IMR-90 (cell line): ENCODE measurements at regions not wholly inside any gene's neighbourhood (a gene's known extent, or its start where the extent isn't known, plus 50 kb on each side); places are given as distances from the start of the nearest gene placed in this dataset.

Source experiments
- ATAC-seq: fragments of 200-7000 bp; cut with Tn5 transposase; 2 replicates; pipeline ENCODE4 v1.9.1; 2020; ENCODE audit warnings: low read depth, mild to moderate bottlenecking, moderate library complexity
- BruUV-seq: library from RNA; stranded (reverse); fragments of 400-500 nt; replicated peaks from 2 replicates; lab custom pipeline; 2021; lab: Mats Ljungman, UMichigan
- CTCF ChIA-PET: fragments of 300-600 bp; formaldehyde crosslinking; extraction: SDS; loops from one replicate; lab custom pipeline; 2021; ENCODE audit warnings: antibody characterized with exemption; lab: Yijun Ruan, JAX
- POLR2A ChIA-PET: fragments of 300-600 bp; sonication (Branson Sonifier 250); formaldehyde crosslinking; loops from one replicate; lab custom pipeline; 2022; ENCODE audit warnings: antibody characterized with exemption; ENCODE audit not compliant: unreplicated experiment; lab: Charles Lee
- DNase-seq: peaks from one replicate; pipeline ENCODE4 v3.0.0; 2013
- H2AFZ ChIP-seq: replicated peaks from 2 replicates; pipeline ENCODE3; 2013; ENCODE audit warnings: low read length, mild to moderate bottlenecking; ENCODE audit not compliant: poor library complexity
- H2AK5ac ChIP-seq: 2 replicates; pipeline ENCODE4 v1.6.1; 2013; ENCODE audit warnings: low read depth, low read length, inconsistent platforms
- H2AK9ac ChIP-seq: replicated peaks from 2 replicates; pipeline ENCODE3; 2013; ENCODE audit warnings: mild to moderate bottlenecking, low read depth, low read length, moderate library complexity; ENCODE audit not compliant: poor library complexity
- H2BK120ac ChIP-seq: 2 replicates; pipeline ENCODE4 v1.6.1; 2013; ENCODE audit warnings: low read depth, low read length, inconsistent platforms
- H2BK15ac ChIP-seq: 3 replicates; pipeline ENCODE4 v1.6.1; 2013; ENCODE audit warnings: low read depth, low read length, inconsistent platforms
- H2BK20ac ChIP-seq: 2 replicates; pipeline ENCODE4 v1.6.1; 2013; ENCODE audit warnings: low read depth, mild to moderate bottlenecking, inconsistent platforms, low read length, moderate library complexity
- H2BK5ac ChIP-seq: 2 replicates; pipeline ENCODE4 v1.6.1; 2013; ENCODE audit warnings: mild to moderate bottlenecking, low read depth, low read length, inconsistent platforms; ENCODE audit not compliant: poor library complexity, severe bottlenecking
- H3K14ac ChIP-seq: replicated peaks from 2 replicates; pipeline ENCODE4 v1.6.1; 2013; ENCODE audit warnings: low read depth, low read length, inconsistent platforms
- H3K18ac ChIP-seq: 2 replicates; pipeline ENCODE4 v1.6.1; 2013; ENCODE audit warnings: low read depth, low read length, control low read depth
- H3K23ac ChIP-seq: 2 replicates; pipeline ENCODE4 v1.6.1; 2013; ENCODE audit warnings: low read depth, low read length, inconsistent platforms
- H3K27ac ChIP-seq: 2 replicates; pipeline ENCODE4 v1.5.1; 2013; ENCODE audit warnings: mild to moderate bottlenecking, control low read depth, low read length; ENCODE audit not compliant: insufficient read depth
- H3K27me3 ChIP-seq: 2 replicates; pipeline ENCODE4 v1.6.1; 2013; ENCODE audit warnings: low read length; ENCODE audit not compliant: control insufficient read depth, insufficient read depth
- H3K36me3 ChIP-seq: 2 replicates; pipeline ENCODE4 v1.6.1; 2013; ENCODE audit warnings: low read length, mixed read lengths; ENCODE audit not compliant: control insufficient read depth, insufficient read depth
- H3K4ac ChIP-seq: 2 replicates; pipeline ENCODE4 v1.6.1; 2013; ENCODE audit warnings: low read depth, low read length, inconsistent platforms
- H3K4me1 ChIP-seq: 2 replicates; pipeline ENCODE4 v1.6.1; 2013; ENCODE audit warnings: low read length, mixed read lengths; ENCODE audit not compliant: control insufficient read depth, insufficient read depth
- H3K4me2 ChIP-seq: 2 replicates; pipeline ENCODE4 v1.6.1; 2013; ENCODE audit warnings: low read depth, mild to moderate bottlenecking, control low read depth, low read length, moderate library complexity
- H3K4me3 ChIP-seq: 2 replicates; pipeline ENCODE4 v1.5.1; 2013; ENCODE audit warnings: low read depth, mild to moderate bottlenecking, control low read depth, low read length, moderate library complexity; ENCODE audit not compliant: insufficient read depth
- H3K56ac ChIP-seq: 2 replicates; pipeline ENCODE4 v1.6.1; 2013; ENCODE audit warnings: low read length, inconsistent platforms; ENCODE audit not compliant: insufficient read depth; ENCODE audit errors: extremely low read depth
- H3K79me1 ChIP-seq, 2 experiments: 2 replicates each; pipeline ENCODE4 v1.6.1; 2013; ENCODE audit warnings: low read length in 2 of 2, inconsistent platforms in 1 of 2, low read depth in 1 of 2
- H3K9ac ChIP-seq: 2 replicates; pipeline ENCODE4 v1.6.1; 2013; ENCODE audit warnings: low read depth, low read length, control low read depth
- H3K9me1 ChIP-seq: 2 replicates; pipeline ENCODE4 v1.6.1; 2013; ENCODE audit warnings: low read length, inconsistent platforms; ENCODE audit not compliant: insufficient read depth
- H3K9me3 ChIP-seq: 2 replicates; pipeline ENCODE4 v1.6.1; 2013; ENCODE audit warnings: low read length; ENCODE audit not compliant: control insufficient read depth, insufficient read depth
- H4K20me1 ChIP-seq: 2 replicates; pipeline ENCODE4 v1.6.1; 2013; ENCODE audit warnings: low read length, inconsistent platforms; ENCODE audit not compliant: insufficient read depth
- H4K5ac ChIP-seq: 2 replicates; pipeline ENCODE4 v1.6.1; 2013; ENCODE audit warnings: mild to moderate bottlenecking, low read depth, low read length, control low read depth
- H4K8ac ChIP-seq, 2 experiments: 2 replicates each; pipeline ENCODE4 v1.6.1; 2013; ENCODE audit warnings: low read depth in 2 of 2, low read length in 2 of 2, control low read depth in 1 of 2, inconsistent platforms in 1 of 2
- H4K91ac ChIP-seq: 2 replicates; pipeline ENCODE4 v1.6.1; 2013; ENCODE audit warnings: low read depth, low read length, inconsistent platforms; ENCODE audit not compliant: insufficient read depth
- BHLHE40 ChIP-seq: fragments of 150-350 bp; IDR thresholded peaks from 2 replicates; pipeline ENCODE4 v1.6.1; 2016; ENCODE audit warnings: mild to moderate bottlenecking, low read depth, low read length
- CEBPB ChIP-seq: IDR thresholded peaks from 2 replicates; pipeline ENCODE4 v1.6.1; 2012; ENCODE audit warnings: low read depth, low read length, improper control_type of control experiment
- CHD1 ChIP-seq: IDR thresholded peaks from 2 replicates; pipeline ENCODE4 v1.6.1; 2012; ENCODE audit warnings: low read depth, low read length, improper control_type of control experiment
- CTCF ChIP-seq: conservative IDR thresholded peaks from 2 replicates; pipeline ENCODE4 v1.5.1; 2012; ENCODE audit warnings: mild to moderate bottlenecking, low read depth, low read length, improper control_type of control experiment
- FOS ChIP-seq: fragments of 150-350 bp; IDR thresholded peaks from 2 replicates; pipeline ENCODE4 v1.6.1; 2016; ENCODE audit warnings: low read depth, low read length
- MAZ ChIP-seq: IDR thresholded peaks from 2 replicates; pipeline ENCODE4 v1.6.1; 2012; ENCODE audit warnings: low read depth, mild to moderate bottlenecking, low read length, improper control_type of control experiment, moderate library complexity, borderline replicate concordance
- MXI1 ChIP-seq: IDR thresholded peaks from 2 replicates; pipeline ENCODE4 v1.6.1; 2012; ENCODE audit warnings: low read depth, mild to moderate bottlenecking, low read length, moderate library complexity, borderline replicate concordance
- NFE2L2 ChIP-seq: fragments of 150-350 bp; IDR thresholded peaks from 2 replicates; pipeline ENCODE4 v1.6.1; 2016; ENCODE audit warnings: low read depth, mild to moderate bottlenecking, low read length
- POLR2A ChIP-seq: IDR thresholded peaks from 2 replicates; pipeline ENCODE4 v1.6.1; 2012; ENCODE audit warnings: mild to moderate bottlenecking, low read depth, low read length
- RAD21 ChIP-seq: IDR thresholded peaks from 2 replicates; pipeline ENCODE4 v1.6.1; 2012; ENCODE audit warnings: low read length, improper control_type of control experiment
- RCOR1 ChIP-seq: IDR thresholded peaks from 2 replicates; pipeline ENCODE4 v1.6.1; 2012; ENCODE audit warnings: mild to moderate bottlenecking, low read length, improper control_type of control experiment; ENCODE audit not compliant: insufficient replicate concordance
- RFX5 ChIP-seq: IDR thresholded peaks from 2 replicates; pipeline ENCODE4 v1.8.0; 2012; ENCODE audit warnings: low read depth, mild to moderate bottlenecking, low read length, moderate library complexity
- SMC3 ChIP-seq: fragments of 150-350 bp; IDR thresholded peaks from 2 replicates; pipeline ENCODE4 v1.6.1; 2016; ENCODE audit warnings: low read depth, mild to moderate bottlenecking, antibody characterized with exemption, low read length, moderate library complexity
- USF2 ChIP-seq: fragments of 150-350 bp; IDR thresholded peaks from 2 replicates; pipeline ENCODE4 v1.6.1; 2017; ENCODE audit warnings: mild to moderate bottlenecking, antibody characterized with exemption, low read length, low read depth
- WGBS, 2 experiments: methylation state at CpG; one replicate each; pipeline versions ENCODE4 v1.1.5 to v1.1.7; 2013; ENCODE audit warnings: missing lambda C conversion rate in 2 of 2; ENCODE audit not compliant: insufficient read length in 1 of 2; ENCODE audit errors: extremely low coverage in 2 of 2; 5-methylcytosine and 5-hydroxymethylcytosine counted together
- dilution Hi-C: fragments of 300-500 bp; cut with HindIII; formaldehyde crosslinking; loops from one replicate; pipeline ENCODE4 v1.14.3; 2018; ENCODE audit warnings: low sequenced_read_pairs; ENCODE audit not compliant: unreplicated experiment
- in situ Hi-C: fragments of 300-500 bp; cut with MboI; formaldehyde crosslinking; loops from 3 replicates; pipeline ENCODE4 v1.14.3; 2019; ENCODE audit warnings: low sequenced_read_pairs, inconsistent platforms, mixed read lengths
- intact Hi-C: fragments of 100-400 bp; cut with micrococcal nuclease; formaldehyde crosslinking; loops from 2 replicates; pipeline ENCODE4 v1.10.0; 2022

GRCh38 chr9:106684940-106685695 is 177.8 kb upstream of the ZNF462 start:
- in situ Hi-C loops, result no loop called here
- no peak overlapping the region for H2AK5ac ChIP-seq
- no TSS peak for BruUV-seq

More at GRCh38 chr9:106684940-106685695, 177.8 kb upstream of the ZNF462 start:
- CTCF ChIA-PET, result interaction anchor here (0.7 kb wide), 1 partner anchor 777 kb away, joined by 5 read pairs; no protein-coding TSS in a partner anchor
- Histone ChIP-seq H3K79me1 (no peaks in the 10 kb centered on the region), H3K18ac (no peak overlapping the region), H2BK20ac (no peak overlapping the region), H3K9me3 (no peaks in the 10 kb centered on the region), H4K8ac (no peak overlapping the region), H3K27ac (no peak overlapping the region), H3K56ac (no peak overlapping the region), H3K9ac (no peak overlapping the region), H2BK120ac (no peak overlapping the region), H3K36me3 (no peaks in the 10 kb centered on the region), H3K14ac (no peak overlapping the region), H2BK15ac (no peak overlapping the region), H3K9me1 (no peaks in the 10 kb centered on the region), H3K27me3 (no peaks in the 10 kb centered on the region), H3K23ac (no peak overlapping the region), H2BK5ac (no peak overlapping the region), H3K4me3 (no peak overlapping the region), H4K20me1 (no peaks in the 10 kb centered on the region), H2AFZ (no peak overlapping the region), H2AK9ac (no peak overlapping the region), H3K4me2 (no peak overlapping the region), H4K5ac (no peak overlapping the region), H3K4me1 (no peaks in the 10 kb centered on the region), H4K91ac (no peak overlapping the region), H3K4ac (no peak overlapping the region)
- no peak for DNase-seq
- TF ChIP-seq CHD1 (no peak), POLR2A (no peak), BHLHE40 (no peak), CEBPB (no peak), MAZ (no peak), USF2 (no peak), RCOR1 (no peak), RAD21 (no peak), FOS (no peak), RFX5 (no peak), MXI1 (no peak), NFE2L2 (no peak), SMC3 (no peak), CTCF (no peak)
- WGBS, 2 experiments, result 67% methylated on average over 1 of the region's 11 CpGs; no CpG with 5 or more reads in 1 of the 2 experiments
- dilution Hi-C loops (no loop called here), intact Hi-C loops (no loop called here)
- POLR2A ChIA-PET, result no interaction called here
- no peak for ATAC-seq
